Right forelimb (tissue), 1 donor: ENCODE measurements at regions not wholly inside any gene's neighbourhood (a gene's known extent, or its start where the extent isn't known, plus 50 kb on each side); places are given as distances from the start of the nearest gene placed in this dataset.

ENCODE experiments used
- DNase-seq: peaks from one replicate; pipeline ENCODE4 v3.0.0-alpha.2; 2018

DNA sequence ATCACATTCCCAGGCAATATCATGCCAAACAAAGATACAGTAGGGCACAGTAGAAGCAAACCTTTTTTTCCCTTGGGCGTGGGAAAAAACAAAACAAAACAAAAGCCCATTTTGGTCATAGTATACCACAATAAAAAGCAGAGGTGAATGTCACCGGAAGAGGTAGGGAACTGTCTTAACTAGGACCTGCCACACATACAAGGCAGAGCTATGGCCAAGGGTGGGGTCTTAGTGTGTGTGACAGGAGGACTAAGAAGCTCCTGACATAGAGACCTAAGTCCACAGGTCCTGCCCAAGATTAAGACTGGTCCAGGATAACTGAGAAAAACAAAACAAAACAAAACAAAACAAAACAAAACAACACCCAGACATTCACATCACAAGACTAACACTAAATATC is 441.2 kb upstream of the DSEL start:
- no peak for DNase-seq

DNA sequence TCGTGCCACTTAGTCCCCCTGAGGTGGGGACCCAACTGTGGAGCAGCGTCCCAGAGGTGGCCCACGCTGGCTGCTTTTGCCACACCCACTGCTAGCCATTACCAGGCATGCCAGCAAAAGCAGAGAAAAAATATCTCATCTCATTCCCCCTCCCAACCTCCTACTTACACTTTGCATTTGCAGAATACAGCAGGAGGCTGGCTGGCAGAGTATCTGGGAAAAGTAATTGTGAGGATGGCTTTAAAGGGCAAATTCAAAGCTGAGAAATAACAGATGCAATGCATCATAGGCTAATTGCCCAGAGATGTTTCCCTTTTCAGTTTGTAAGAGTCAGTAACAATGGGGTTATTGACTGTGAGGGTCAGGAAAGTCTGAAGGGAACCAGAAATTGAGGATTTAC is 438.1 kb upstream of the DSEL start:
- no peak for DNase-seq

DNA sequence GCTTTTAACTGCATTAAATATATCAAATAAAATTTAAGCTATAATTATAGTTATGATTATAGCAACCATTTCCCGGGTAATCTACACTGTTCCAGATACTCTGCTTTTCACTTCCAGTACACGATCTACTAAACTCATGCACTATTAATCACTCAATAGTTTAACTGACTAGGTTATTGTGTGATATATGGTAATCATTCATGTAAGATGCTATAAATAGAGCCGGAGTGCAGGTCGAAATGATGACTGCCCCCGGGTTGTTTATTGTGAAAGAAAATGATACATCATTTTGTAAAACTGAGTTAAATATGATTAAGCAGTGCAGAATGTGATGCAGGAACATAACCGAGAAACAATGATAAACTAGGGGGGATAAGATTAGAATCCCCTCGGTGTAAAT is 434.6 kb upstream of the DSEL start:
- DNase-seq = no peak

DNA sequence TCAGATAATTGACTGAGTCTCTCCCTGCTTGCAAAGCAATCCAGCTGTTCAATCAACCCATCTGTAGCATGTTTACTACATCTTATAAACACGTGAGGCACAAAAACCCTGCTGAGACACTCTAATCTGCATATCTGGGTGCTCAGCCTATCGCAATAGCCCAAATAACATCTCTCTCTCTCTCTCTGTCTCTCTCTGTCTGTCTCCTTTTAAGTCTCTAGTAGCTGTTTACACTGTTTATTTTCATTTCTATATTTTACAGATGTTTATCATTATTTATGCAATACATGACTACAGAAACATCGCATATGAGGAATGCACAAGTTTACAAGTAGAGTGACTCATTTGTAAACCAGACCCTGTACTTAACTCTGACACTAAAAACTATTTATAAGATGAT is 422.1 kb upstream of the DSEL start:
- DNase-seq = no peak

DNA sequence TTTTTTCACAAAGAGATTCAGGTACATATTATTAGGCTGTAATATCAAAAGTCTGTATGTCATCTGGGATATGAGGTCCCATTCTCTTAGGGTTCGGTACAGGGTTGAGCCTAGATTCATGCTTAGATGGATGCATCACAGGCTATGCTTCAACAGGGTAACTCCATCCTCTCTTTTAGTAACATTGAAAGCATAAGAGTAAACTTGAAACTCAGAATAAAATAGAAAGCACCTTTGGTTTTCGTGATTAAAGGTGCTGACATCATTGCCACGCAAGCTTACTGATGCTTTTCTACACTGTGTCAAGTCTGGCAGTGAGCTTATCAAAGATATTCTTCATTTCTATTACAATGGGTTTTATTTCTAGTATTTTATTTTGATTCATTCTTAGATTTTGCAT is 419.1 kb upstream of the DSEL start:
- DNase-seq = no peak

DNA sequence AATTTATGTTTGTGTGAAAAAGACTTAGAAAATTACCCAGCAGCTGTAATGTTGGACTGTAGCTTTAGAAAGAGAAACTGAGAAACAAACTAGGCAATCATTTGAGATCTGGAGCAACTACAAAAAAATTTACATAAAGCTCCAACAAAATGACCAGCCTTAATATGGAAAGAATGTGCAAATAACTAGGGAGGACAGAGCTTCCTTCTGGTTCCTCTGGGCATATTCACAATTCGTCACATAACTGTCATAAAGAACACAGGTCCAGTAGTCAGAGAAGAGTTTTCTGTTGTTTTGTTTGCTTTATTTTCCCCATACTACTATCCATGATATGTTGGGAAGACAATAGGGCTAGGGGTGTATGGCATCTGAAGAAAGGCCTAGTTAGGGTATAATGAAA is 416.8 kb upstream of the DSEL start:
- DNase-seq = no peak

DNA sequence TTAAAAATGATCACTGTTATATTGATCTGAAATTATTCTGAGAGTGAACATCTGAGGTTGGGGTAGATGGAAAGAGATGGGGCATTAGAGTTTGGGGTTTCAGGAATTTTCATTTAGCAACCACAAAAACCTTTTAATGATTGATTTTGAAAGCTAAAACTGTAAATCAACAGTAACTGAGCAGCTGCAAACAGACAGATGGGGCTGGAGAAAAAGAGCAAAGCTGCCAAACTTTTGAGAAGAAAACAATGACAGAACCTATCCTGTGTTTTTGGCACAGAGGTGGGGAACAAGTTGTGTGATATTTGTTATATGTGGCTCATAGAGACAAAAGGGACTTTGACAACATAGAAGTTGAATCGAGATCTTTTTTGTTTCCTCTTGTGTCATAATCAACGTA is 415.8 kb upstream of the DSEL start:
- DNase-seq = no peak

DNA sequence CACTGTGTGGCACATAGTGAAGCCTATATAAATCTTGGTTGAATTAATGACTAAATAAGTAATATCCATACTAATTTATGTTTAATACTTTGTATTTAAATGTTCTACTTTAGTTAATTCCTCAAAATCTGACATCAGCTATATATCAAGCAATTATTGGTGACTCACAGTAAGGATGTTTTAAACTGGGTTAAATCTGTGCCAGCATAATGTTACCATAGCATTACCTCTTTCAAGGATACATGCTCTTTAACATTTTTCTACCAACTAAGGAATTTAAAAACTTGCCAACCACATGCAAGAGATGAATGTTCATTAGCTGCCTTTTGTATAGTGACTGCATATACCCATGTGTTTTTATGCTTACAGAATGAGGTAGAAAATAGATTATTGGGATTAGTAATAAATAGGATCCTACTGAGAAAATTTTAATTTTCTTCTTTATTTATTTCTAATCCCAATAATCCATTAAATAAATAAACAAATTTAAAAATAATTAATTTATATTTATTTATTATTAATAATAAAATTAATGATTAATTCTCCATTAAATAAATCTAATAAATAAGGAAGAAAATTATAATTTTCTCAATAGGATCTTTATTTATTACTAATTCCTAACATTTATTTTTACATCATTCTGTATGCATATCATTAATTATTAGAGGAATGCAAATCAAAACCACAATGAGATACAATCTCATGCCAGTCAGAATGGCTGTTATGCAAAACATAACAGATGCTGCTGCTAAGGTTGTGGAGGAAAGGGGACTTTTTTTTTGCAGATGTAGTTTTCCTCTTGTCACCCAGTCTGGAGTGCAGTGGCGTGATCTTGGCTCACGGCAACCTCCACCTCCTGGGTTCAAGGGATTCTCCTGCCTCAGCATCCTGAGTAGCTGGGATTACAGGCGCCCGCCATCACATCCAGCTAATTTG is 410.7 kb upstream of the DSEL start:
- DNase-seq = no peak

DNA sequence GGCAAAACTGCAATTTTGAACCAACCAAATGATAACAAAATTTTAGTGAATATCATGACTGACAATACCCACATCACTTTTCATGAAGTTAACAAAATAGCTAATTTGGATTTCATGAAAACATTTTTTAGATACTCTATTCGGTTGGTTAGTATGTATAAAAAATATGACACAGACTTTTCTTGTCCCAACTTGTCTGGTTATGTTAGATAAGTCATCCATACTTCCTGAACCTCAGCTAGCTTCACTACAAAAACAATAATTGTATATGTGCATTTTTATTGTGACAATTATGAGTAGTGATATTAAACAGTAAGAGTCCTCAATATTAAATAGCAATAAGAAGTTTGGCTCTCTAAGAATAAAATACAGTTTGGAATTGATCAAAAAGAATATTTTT is 408.1 kb upstream of the DSEL start:
- DNase-seq = no peak

DNA sequence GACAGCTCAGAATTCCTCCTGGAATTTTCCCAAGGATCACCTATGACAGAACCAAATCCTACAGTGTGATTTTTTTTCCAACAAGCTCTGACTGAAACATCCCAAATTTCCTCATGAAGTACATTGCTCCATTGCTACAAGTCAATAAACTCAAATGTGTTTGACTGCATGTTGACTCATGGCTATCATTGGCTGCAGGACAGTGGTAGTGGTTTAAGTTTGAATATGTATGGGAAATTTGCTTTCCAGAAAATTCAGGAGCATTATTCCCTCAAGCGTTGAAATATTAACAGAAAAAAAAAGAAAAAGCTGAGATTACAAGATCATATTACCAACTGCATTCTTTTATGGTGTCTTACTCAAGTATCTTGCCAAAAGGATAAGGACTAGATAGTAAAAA is 402.8 kb upstream of the DSEL start:
- DNase-seq = no peak

DNA sequence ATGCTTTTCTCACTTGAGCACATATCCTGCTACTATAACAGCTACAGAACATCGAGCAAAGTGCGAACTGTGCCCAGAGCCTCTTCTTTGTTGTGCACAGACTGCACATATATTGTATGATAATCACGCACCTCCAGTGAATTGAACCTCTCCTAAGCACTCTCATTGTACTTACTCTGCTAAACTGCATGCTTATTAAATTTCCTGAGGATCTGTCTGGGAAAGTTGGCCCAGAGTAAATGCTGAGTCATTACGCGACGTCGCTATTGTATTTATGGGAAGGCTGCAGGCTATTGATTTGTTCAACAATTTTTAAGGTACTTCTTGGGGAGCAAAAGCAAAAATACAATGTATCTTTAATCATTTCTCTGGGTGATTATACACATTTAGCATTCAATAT is 399.6 kb upstream of the DSEL start:
- DNase-seq = no peak

DNA sequence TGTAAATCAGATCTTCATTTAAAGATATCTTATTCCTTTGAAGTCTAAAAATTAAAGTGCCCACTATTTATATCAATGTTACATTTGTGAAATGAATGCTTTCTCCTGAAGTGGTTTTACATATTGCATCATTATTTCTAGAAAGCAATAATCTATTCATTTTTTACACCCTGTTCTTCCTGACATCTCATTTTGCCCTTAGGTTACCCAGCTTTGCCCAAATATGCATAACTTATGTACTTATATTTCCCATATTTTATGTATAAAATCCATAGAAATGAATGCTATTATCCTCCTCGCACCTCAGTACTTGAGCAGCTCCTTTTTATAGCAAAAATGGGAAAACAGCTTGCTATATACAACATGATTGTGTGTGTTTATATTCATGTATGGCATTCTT is 396.5 kb upstream of the DSEL start:
- DNase-seq = no peak

DNA sequence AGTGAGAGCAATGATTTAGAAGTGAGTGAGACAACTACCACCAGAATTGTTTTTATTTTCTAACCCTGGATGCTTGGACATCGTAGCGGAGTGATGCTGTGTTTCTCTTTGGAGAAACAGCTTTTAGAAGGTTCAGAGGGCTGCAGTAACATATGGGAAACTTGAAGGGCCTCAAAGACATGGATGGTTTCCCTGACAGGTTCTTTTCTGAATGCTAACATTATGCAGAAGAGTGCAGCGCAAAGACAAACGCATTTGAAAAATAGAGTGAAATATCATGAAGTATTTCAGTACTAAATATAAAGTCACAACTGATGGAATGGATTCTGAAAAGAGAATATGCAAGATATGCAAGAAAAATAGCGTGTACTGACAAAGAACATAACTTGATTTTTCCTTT is 385.1 kb upstream of the DSEL start:
- no peak for DNase-seq

DNA sequence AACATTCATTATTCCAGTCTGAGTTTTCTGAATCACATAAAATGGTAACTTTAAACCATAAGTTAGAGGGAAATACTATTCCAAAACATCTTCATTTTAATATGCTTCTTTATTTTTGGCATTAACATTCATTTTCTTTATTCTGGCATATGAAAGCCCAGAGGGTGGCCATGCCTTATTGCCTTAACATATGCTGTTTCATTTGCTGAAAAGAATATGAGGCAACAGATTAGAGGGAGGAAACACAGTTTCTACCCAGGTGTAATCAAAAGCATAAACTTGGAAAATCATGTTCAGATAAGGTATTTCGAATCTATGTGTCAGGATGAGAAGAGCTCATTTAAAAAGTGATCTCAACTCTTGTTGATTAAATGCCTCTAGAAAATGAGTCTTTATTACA is 379.9 kb upstream of the DSEL start:
- no peak for DNase-seq

DNA sequence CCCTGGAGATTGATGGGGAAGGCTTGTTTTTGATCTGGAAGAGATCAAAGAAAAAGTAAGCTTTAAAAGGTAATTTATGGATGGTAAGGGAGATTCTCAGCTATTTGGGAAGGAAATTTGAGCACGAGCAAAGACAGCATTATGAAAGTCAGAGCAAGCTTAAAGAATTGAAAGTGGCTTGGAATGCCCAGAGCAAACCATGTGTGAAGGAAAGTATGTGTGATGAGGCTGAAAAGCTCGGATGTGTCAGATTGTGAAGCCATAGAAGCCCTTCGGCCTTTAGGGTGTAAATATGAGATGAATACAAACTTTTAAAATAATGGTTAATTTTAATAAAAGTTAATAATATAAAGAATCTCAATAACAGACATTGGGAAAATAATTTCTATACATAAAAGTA is 377.4 kb upstream of the DSEL start:
- no peak for DNase-seq

DNA sequence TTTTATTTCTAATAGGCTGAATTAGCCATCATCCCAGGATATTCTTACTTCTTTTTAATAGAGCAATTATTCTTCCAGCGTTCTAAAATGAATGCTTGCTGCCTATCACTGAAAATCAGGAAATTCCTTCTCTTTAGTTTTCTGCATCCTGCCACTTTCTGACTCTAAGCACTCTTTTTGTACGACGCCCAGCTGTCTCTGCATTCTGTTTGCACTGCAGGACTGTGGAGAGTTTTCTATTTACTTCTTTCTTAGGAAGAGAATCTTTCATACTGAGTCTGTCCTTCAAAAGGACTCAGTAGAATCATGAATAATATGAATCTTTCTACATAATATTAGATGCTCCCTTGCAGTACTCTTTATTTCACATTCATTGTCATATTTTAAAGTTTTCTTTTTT is 360.4 kb upstream of the DSEL start:
- DNase-seq = no peak

DNA sequence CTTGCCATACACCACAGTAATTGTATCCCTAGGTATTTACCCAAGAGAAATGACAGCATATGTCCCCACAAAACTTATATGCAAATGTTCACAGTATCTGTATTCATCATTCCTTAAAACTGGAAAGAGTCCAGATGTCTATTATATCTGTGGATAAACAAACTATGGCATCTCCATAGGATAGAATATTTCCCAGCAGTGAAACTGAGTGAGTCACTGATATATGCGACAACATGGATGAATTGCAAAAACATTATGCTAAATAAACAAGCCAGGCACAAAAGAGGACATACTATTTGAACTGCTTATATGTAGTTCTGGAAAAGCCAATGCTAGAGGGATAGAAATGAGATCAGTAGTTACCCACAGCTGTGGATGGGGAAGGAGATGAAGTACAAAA is 359.4 kb upstream of the DSEL start:
- no peak for DNase-seq

DNA sequence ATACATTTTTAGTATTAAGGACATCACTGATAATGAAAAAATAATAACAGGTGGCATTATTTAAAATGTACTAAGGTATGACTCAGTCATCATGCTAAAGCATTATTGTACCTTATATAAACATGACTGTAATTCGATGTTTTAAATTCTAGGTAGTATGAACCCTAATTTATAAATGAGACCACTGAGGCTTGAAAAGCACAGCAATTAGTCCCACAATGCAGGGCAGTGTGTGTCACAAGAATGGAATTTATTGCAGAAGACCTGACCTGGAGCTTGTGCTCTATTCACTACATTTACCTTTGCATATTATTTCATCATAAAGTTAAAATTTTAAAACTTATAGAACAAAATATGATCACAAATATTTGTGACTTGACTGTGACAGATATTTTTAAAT is 358.5 kb upstream of the DSEL start:
- DNase-seq = no peak

DNA sequence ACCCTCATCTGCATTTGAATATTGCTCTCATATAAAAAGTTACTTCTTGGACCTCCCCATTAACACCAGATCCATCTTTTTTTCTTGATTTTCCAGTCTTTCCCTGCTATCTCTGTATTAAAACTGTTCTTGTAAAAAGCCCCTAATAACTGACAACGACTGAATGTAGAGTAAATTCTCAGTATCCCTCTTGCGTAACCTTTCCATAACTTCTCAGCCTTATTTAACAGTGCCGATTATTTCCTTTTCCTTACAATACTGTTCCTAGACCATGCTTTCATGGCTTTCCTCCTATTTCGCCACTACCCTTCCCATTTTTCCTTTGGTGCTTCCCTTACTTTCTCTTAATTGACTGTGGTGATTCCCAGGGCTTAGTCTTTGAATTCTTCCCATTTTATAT is 348.9 kb upstream of the DSEL start:
- no peak for DNase-seq

DNA sequence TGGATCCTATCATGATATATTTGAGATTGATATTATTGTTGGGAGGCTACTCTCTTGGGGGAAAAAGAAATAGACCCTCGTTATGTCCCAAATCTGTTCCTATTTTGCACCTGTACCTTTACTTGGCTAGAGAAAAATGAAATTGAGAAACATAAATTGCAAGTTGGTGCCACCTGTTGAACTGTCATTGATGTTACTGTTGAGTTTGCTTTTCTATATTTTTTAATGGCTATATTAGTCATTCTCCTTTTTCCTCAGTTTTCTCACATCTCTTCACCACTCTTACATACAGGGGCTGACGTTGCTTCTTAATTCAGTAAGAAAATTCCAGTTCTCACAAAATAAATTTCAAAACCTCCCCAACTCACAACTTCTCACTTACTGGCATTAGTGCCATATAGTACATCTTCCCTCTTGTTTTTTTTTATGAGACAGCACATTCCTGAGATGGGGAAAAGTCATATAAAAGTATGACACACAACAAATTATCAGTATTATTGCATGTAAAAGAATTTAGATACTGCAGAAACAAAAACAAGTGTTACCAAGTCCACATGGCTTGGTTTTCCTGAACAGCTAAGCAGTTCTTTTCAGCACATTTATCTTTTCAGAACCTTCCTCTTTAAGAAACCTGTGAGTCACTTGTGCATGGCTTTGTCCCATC is 348.3 kb upstream of the DSEL start:
- DNase-seq = no peak

DNA sequence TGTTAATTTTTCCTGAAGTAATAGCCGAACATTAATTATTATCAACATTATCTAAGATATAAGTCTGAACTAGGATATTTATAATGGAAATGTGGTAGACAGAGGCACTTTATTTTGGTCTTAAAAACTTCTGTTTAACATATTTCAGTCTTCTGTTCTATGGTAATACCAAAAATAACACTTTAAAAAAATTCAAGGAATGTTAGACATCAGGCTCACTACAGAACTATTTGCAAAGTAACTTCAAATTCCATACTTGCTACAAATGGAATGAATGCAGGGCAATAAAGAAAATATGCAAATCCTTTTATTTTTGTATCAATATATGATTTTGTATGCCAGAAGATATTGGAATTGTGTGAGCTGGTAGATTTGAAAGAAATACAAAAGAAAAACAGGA is 345.5 kb upstream of the DSEL start:
- no peak for DNase-seq

DNA sequence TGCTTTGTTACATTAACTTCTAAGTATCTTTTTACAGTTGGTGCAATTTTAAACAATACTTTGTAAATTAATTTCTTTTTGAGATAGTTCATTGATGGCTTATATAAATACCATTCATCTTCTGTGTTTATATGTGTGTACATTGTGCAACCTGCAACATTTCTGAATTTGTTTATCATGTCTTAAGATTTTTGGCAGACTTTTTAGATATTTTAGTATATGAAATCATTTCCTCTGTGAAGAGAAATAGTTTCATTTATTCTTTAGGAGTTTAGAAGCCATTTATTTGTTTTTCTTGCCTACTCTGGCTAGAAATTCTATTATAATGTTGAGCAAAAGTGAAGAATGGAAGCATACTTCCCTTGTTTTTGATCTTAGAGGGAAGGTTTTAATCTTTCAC is 337.8 kb upstream of the DSEL start:
- DNase-seq = no peak

DNA sequence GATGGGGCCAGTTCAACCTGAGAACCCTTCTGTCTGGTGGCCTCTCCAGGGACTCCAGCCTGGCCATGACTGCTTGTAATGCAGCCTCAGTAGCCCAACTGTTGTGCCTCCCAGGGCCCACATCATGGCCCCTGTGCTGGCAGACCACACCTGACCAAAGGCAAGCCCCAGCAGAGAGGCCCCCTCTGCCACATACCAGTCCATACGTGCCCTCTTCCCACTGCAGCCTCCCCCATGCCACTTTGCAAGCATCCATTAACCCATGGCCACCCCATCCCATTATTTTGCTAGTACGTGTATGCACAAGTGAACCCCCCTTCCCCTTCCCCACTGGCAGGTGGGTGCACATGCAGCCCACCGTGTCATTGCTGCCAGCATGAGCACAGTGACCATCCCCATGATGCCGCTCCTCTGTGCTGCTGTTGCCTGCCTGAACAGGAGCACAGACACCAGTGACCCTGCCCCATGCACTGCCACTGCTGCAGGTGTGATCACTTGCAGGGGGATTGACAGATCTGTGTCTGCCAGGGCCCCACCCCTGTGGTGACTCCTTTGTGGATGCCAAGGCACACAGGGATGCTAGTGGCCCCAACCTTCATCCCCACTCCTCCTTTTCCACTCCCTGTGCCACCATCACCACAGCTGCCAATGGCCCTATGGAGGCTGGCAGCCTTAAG is 330.0 kb upstream of the DSEL start:
- DNase-seq = no peak

DNA sequence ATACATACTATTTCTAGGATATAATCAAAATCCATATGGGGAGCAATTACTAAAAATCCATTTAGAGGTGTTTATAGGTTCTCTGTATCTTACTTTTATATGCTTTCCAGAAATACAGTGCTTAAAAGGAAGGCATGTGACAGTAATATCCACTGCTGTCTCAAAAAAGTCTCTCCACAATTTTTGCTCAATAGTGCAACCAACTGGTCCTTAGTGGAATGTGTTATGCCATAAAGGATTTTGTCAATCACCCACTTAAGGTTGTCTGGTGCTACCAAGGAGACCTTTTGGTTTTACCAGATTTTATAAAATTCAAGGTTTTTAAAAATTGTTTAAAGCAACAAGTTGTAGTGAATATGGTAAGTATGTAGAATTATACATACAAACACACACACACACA is 328.5 kb upstream of the DSEL start:
- no peak for DNase-seq
